A673 (cell line): ENCODE measurements at regions not wholly inside any gene's neighbourhood (a gene's known extent, or its start where the extent isn't known, plus 50 kb on each side); places are given as distances from the start of the nearest gene placed in this dataset.

ENCODE experiments used
- EZH2 ChIP-seq: fragments of 200-600 bp; sonication (generic); IDR thresholded peaks from 2 replicates; pipeline ENCODE4 v1.6.1; 2017; ENCODE audit warnings: borderline replicate concordance, low read depth, mild to moderate bottlenecking, mixed read lengths, antibody characterized with exemption, low read length; ENCODE audit not compliant: poor library complexity, severe bottlenecking
- TF ChIP-seq, protein P1 (sequence below): fragments of 300-800, 200-600 bp; sonication (generic); conservative IDR thresholded peaks from 2 replicates; pipeline ENCODE4 v1.5.1; 2017; ENCODE audit warnings: low read depth, mild to moderate bottlenecking, antibody characterized with exemption, low read length, moderate library complexity, mixed read lengths

DNA sequence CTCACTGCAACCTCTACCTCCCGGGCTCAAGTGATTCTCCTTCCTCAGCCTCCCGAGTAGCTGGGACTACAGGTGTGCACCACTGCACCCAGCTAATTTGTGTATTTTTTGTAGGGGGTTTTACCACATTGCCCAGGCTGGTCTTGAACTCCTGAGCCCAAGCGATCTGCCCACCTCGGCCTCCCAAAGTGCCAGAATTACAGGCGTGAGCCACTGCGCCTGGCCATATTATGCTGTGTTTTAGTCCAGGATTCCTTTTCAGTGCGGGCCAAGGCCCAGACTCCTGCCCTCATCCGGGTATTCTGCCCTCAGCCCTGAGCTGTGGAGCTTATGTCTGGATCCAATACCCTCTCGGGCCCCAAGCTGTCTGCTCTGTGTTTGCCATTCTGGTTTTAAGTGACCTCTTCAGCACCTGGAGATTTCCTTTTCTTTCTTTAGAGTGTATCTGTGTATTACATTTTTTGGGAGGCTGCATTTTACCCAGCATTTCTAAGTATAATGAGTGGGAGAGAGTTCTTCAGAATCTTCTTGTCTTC lies 114.9 kb downstream of the BUB3 start:
- TF ChIP-seq, protein P1, sequence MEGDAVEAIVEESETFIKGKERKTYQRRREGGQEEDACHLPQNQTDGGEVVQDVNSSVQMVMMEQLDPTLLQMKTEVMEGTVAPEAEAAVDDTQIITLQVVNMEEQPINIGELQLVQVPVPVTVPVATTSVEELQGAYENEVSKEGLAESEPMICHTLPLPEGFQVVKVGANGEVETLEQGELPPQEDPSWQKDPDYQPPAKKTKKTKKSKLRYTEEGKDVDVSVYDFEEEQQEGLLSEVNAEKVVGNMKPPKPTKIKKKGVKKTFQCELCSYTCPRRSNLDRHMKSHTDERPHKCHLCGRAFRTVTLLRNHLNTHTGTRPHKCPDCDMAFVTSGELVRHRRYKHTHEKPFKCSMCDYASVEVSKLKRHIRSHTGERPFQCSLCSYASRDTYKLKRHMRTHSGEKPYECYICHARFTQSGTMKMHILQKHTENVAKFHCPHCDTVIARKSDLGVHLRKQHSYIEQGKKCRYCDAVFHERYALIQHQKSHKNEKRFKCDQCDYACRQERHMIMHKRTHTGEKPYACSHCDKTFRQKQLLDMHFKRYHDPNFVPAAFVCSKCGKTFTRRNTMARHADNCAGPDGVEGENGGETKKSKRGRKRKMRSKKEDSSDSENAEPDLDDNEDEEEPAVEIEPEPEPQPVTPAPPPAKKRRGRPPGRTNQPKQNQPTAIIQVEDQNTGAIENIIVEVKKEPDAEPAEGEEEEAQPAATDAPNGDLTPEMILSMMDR = no peak
- no peak for TF ChIP-seq EZH2
